ENCODE measurements at regions not wholly inside any gene's neighbourhood (a gene's known extent, or its start where the extent isn't known, plus 50 kb on each side); places are given as distances from the start of the nearest gene placed in this dataset.

DNA sequence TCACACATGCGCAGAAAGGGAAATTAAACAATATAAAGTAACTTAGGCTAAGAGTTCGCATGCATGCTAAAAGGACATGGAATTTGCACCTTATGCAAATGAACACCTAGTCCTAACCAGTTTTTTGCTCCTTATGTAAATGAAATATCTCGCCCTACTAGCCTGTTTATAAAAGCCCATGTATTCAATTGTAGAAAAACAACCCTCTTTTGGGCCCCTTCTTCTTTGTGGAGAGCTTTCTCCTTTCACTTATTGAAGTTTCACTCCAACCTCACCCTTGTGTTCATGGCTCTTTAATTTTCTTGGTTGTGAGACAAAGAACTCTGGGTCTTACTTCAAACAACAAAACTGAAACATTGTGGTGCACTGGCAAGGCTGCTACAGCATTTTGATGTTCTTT, 333.4 kb upstream of the ATXN7L3B start:
- DNase-seq = no peak
- TF ChIP-seq, protein P1, sequence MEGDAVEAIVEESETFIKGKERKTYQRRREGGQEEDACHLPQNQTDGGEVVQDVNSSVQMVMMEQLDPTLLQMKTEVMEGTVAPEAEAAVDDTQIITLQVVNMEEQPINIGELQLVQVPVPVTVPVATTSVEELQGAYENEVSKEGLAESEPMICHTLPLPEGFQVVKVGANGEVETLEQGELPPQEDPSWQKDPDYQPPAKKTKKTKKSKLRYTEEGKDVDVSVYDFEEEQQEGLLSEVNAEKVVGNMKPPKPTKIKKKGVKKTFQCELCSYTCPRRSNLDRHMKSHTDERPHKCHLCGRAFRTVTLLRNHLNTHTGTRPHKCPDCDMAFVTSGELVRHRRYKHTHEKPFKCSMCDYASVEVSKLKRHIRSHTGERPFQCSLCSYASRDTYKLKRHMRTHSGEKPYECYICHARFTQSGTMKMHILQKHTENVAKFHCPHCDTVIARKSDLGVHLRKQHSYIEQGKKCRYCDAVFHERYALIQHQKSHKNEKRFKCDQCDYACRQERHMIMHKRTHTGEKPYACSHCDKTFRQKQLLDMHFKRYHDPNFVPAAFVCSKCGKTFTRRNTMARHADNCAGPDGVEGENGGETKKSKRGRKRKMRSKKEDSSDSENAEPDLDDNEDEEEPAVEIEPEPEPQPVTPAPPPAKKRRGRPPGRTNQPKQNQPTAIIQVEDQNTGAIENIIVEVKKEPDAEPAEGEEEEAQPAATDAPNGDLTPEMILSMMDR (IDR thresholded peaks at IDR 0.05) = no peak
- Histone ChIP-seq H3K27me3 (no peaks in the 10 kb centered on the region), H3K4me1 (no peaks in the 10 kb centered on the region), H3K9me3 (no peaks in the 10 kb centered on the region), H3K27ac (no peak overlapping the region), H3K4me3 (no peak overlapping the region), H3K36me3 (no peaks in the 10 kb centered on the region)
- intact Hi-C loops (cut with DNase I) = no loop called here
- 51% methylated on average over 3 of the region's 3 CpGs for WGBS (ENCODE audit: insufficient coverage, low coverage, low lambda C conversion rate, missing lambda C conversion rate)
- ATAC-seq = no peak

DNA sequence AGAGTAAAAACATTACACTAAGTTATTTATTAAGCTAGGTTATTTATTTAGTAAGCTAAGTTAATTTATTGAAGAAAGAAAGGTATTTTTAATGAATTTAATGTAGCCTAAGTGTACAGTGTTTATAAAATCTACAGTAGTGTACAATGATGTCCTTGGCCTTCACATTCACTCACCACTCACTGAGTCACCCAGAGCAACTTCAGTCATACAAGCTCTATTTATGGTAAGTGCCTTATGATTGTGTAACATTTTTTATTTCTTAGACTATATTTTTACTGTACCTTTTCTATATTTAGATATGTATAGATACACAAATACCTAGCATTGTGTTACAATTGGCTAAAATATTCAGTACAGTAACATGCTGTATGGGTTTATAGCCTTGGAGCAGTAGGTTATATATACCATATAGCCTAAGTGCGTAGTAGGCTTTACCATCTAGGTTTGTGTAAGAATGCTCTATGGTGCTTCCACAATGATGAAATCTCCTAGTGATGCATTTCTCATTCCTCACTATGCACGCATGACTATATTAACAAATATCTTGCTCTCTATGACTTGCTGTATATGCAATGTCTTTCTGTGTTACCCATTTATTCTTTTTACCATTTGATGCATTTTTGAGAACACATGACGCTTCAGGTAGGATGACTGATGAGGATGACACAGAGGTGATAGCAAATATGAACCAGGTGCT, 309.6 kb upstream of the ATXN7L3B start:
- TF ChIP-seq, protein P1 (IDR thresholded peaks at IDR 0.05) = no peak
- TF ChIP-seq POLR2A (IDR thresholded peaks at IDR 0.05) = no peak
- H3K4me3 ChIP-seq = no peak overlapping the region
- H3K4me1 ChIP-seq = no peaks in the 10 kb centered on the region
- DNase-seq = no peak
- H3K27me3 ChIP-seq = no peaks in the 10 kb centered on the region
- intact Hi-C loops (cut with DNase I) = no loop called here
- WGBS (ENCODE audit: insufficient coverage, low coverage, low lambda C conversion rate, missing lambda C conversion rate) = 66% methylated on average over 3 of the region's 3 CpGs
- H3K27ac ChIP-seq = no peak overlapping the region
- no peak for ATAC-seq
- no peaks in the 10 kb centered on the region for H3K36me3 ChIP-seq
- H3K9me3 ChIP-seq = no peaks in the 10 kb centered on the region

DNA sequence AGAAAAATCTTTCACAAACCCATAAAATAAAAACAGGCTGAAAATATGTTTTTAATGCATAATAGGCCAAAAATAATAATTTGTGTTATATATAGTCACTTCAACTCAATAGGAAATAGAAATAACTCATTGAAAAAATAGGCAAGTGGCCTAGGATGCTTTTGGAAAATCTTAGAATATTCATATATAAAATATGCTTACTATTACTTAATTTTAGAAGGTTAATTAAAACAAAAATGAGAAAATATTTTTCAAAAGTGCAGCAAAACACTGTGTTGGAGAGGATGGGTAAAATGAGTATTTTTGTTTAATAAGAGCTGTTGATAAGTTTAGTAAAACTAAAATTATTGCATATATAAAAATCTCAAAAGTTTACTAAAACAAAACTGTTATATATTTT, 308.0 kb upstream of the ATXN7L3B start:
- no peak overlapping the region for H3K27ac ChIP-seq
- DNase-seq (no peak), ATAC-seq (no peak)
- TF ChIP-seq, protein P1 (IDR thresholded peaks at IDR 0.05) = no peak
- no peak for TF ChIP-seq POLR2A (IDR thresholded peaks at IDR 0.05)
- no peaks in the 10 kb centered on the region for H3K36me3 ChIP-seq
- no peaks in the 10 kb centered on the region for H3K4me1 ChIP-seq
- H3K9me3 ChIP-seq = no peaks in the 10 kb centered on the region
- H3K4me3 ChIP-seq = no peak overlapping the region
- no peaks in the 10 kb centered on the region for H3K27me3 ChIP-seq
- intact Hi-C loops (cut with DNase I) = no loop called here

DNA sequence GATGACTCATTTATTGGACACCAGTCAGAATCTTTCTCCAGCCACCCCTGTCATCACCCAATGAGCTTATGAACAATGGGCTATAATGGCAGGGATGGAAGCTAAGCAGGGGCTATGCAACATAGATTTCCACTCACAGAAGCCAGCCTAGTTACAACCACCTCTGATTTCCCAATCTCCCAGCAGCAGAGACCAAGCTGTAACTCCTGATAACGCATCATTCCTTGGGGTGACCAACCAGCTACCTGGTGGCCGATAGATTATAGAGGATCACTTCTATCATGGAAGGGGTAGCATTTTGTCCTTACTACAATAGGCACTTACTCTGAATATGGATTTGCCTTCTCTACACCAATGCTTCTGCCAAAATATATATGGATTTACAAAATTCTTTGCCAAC, 302.3 kb upstream of the ATXN7L3B start:
- Histone ChIP-seq H3K27ac (no peak overlapping the region), H3K4me1 (no peaks in the 10 kb centered on the region), H3K4me3 (no peak overlapping the region), H3K27me3 (no peaks in the 10 kb centered on the region), H3K36me3 (no peaks in the 10 kb centered on the region), H3K9me3 (peaks cover 0 to 9% (median 0%) of the 10 kb centered on the region in 4 donors)
- 100% methylated on average over 1 of the region's 2 CpGs for WGBS (ENCODE audit: insufficient coverage, low coverage, low lambda C conversion rate, missing lambda C conversion rate)
- no peak for DNase-seq
- intact Hi-C loops (cut with DNase I) = no loop called here
- no peak for TF ChIP-seq POLR2A (IDR thresholded peaks at IDR 0.05)
- TF ChIP-seq, protein P1 (IDR thresholded peaks at IDR 0.05) = no peak
- ATAC-seq = no peak

DNA sequence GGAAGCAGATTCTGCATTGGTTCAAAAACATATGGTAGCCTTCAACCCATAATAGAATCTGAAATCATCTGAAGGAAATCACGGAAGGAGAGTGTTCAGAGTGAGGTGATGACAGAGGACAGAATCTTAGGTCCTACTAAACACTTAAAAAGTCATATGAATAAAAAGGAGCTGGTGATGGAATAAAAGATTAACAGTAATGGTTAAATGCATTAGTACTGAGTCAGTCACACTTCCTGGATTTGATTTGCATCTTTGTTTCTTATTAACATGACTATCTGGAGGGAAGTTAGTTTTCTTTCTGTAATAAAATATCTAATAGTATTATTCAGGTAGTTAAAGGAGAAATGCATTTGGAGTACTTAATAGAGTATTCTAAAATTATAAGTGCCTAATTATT, 296.3 kb upstream of the ATXN7L3B start:
- Histone ChIP-seq H3K27ac (no peak overlapping the region), H3K4me3 (no peak overlapping the region), H3K4me1 (no peaks in the 10 kb centered on the region), H3K9me3 (peaks cover 0 to 9% (median 0%) of the 10 kb centered on the region in 4 donors), H3K36me3 (no peaks in the 10 kb centered on the region), H3K27me3 (no peaks in the 10 kb centered on the region)
- TF ChIP-seq, protein P1 (IDR thresholded peaks at IDR 0.05) = no peak
- no peak for TF ChIP-seq POLR2A (IDR thresholded peaks at IDR 0.05)
- ATAC-seq (no peak), DNase-seq (no peak)
- 78% methylated on average over 1 of the region's 1 CpG for WGBS (ENCODE audit: insufficient coverage, low coverage, low lambda C conversion rate, missing lambda C conversion rate)
- intact Hi-C loops (cut with DNase I) = no loop called here
